ENCODE measurements at regions not wholly inside any gene's neighbourhood (a gene's known extent, or its start where the extent isn't known, plus 50 kb on each side); places are given as distances from the start of the nearest gene placed in this dataset.

DNA sequence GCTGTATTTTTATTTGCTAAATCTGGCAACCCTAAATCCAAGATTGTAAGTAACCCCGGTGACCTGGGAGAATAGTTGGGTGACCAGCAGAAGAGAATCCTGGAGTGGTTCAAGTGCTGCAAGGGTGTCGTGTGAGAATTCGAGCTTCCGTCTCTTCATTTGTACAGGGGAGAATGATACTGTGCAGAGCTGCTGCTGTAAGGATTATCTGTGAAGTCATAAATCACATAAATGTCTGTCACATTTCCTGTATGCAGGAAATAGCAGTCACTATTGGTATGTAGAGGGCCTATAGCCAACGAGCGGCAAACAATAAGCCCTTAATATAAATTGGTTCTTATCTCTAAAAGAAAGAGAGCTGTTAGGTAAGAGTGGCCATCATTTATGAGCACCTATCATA is 90.7 kb downstream of the ATP1A1 start:
- TF ChIP-seq, protein P1, sequence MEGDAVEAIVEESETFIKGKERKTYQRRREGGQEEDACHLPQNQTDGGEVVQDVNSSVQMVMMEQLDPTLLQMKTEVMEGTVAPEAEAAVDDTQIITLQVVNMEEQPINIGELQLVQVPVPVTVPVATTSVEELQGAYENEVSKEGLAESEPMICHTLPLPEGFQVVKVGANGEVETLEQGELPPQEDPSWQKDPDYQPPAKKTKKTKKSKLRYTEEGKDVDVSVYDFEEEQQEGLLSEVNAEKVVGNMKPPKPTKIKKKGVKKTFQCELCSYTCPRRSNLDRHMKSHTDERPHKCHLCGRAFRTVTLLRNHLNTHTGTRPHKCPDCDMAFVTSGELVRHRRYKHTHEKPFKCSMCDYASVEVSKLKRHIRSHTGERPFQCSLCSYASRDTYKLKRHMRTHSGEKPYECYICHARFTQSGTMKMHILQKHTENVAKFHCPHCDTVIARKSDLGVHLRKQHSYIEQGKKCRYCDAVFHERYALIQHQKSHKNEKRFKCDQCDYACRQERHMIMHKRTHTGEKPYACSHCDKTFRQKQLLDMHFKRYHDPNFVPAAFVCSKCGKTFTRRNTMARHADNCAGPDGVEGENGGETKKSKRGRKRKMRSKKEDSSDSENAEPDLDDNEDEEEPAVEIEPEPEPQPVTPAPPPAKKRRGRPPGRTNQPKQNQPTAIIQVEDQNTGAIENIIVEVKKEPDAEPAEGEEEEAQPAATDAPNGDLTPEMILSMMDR (IDR thresholded peaks at IDR 0.05) = no peak
- TF ChIP-seq POLR2AphosphoS5 (IDR thresholded peaks at IDR 0.05; ENCODE audit: insufficient read depth in 1 of 2, low read depth in 1 of 2) (no peak), POLR2A (IDR thresholded peaks at IDR 0.05) (no peak)
